GM21576 (cell line): ENCODE measurements at regions not wholly inside any gene's neighbourhood (a gene's known extent, or its start where the extent isn't known, plus 50 kb on each side); places are given as distances from the start of the nearest gene placed in this dataset.

Experiments
- ATAC-seq: cut with Tn5 transposase; IDR thresholded peaks from one replicate; pipeline ENCODE4 v1.9.1; 2021; ENCODE audit warnings: mild to moderate bottlenecking, moderate library complexity; ENCODE audit not compliant: unreplicated experiment

GRCh38 chr3:15942936-15943335 lies 145.2 kb upstream of the ANKRD28 start:
- no peak for ATAC-seq

DNA sequence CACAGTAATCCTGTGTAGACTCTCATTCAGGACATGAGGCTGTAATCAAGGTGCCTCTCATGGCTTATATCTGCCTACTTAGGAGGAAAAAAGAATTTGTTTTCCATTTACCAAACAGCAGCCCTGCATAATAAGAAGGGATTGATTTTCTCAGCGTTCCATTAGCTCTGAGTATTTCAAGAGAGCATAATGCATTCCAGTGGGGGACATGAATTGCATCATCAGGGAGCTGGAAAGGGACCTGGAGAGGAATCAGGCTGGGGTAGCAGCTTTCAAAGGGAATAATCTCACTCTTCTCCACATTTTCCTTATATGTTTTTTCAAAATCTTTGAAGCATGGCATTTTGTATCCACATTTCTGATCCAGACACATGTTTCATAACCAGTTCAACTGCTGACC lies 150.6 kb upstream of the ANKRD28 start:
- no peak for ATAC-seq

- no peak for ATAC-seq
These were observed 154.9 kb upstream of the ANKRD28 start for GRCh38 chr3:15952543-15953175.

- no peak for ATAC-seq
These were observed 156.1 kb upstream of the ANKRD28 start for GRCh38 chr3:15953841-15954240.

DNA sequence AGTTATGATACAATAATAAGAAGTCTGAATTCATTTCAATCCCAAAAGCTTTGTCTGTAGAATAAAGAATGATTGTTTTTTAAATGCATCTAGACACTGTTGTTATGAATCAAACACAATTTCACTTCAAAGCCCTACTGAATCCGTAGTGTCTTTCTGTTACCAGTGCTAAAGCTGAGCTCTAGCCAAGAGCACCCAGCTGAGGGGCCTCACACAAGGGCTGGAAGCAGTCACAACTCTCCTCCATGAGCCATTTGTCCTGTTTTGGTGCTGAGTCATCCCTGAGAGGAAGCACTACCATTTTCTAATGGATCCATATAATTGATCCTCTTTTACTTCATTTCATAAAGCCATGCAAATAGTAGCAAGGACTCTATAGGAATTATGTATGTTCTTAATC lies 158.2 kb upstream of the ANKRD28 start:
- ATAC-seq = no peak

- no peak for ATAC-seq
These were observed 161.1 kb upstream of the ANKRD28 start for GRCh38 chr3:15958692-15959433.

GRCh38 chr3:15959434-15959811 lies 161.6 kb upstream of the ANKRD28 start:
- no peak for ATAC-seq

DNA sequence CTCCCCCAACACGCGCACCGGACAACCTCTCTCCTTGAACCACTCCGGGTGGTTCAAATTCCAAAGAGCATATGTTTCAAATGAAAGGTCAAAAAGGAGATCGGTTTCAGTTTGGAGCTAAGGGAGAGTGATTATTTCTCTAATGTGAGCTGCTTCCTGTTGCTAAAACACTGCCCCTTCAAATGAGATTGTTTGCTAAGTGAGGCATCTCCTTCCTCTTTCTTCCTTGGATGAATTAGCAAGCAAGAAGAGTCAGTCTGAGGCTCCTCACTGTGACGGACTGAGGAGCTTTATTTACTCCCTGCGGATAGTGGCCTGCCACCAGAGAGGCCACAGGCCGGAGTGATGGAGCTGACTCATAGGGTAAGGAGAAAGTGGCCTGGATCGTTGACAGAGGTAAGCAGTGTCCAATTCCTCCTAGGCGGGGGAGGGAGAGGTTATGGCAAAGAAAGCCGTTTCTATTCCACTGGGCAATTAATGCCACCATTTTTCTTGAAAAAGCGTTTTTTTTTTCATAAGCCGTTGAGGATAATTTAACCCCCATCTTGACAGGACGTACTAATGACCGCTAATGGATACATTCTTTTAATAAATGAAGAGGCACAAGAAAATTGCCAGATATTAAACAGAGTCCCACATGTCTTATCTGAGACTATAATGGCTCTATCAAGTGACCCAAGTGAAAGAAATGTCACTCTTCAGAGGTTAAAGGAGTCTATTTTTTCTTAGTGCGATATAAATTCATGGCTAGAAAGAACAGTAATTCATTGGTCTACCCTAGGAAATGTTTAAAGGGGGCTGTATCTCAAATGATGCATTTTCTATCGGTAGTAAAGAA lies 167.0 kb upstream of the ANKRD28 start:
- no peak for ATAC-seq

- ATAC-seq = no peak
These were observed 169.8 kb upstream of the ANKRD28 start for GRCh38 chr3:15967577-15967976.

- no peak for ATAC-seq
These were observed 172.3 kb upstream of the ANKRD28 start for GRCh38 chr3:15969874-15970640.

DNA sequence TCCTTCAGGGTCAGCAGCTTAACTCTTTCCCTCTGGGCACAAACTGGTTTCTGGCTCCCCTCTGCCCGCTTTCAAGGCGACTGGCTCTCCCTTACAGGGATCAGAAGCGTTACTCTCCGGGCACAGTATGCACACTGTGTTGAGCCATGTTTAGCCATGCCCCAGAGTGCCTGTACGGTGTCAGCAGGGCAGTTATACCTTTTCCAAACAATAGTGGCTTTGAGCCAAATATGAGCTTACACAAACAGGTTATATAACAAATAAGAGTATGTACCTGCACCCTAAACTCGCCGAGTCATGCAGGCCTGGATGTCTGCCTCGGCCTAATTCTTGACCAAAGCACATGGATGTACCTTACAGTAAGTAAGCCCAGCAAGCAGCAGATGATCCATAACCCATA lies 175.6 kb upstream of the ANKRD28 start:
- no peak for ATAC-seq

DNA sequence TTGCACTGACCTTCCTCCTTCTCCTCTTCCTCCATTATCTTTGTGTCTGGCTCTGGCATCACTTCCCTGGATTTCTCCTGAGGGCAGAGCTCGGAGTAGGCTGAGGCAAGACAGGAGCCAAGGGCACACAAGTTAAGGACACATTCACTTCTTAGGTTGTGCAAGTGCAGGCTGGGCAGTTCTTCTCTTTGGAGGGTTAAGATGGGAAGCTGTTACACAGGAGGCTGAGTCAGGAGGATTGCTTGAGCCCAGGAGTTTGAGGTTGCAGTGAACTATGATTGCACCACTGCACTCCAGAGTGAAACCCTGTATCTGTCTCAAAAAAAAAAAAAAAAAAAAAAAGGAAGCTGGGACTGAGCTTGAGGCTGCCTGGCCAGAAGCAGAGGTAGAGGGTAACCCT lies 176.2 kb upstream of the ANKRD28 start:
- no peak for ATAC-seq

GRCh38 chr3:15974647-15975046 lies 176.9 kb upstream of the ANKRD28 start:
- ATAC-seq = no peak

- ATAC-seq = no peak
These were observed 178.7 kb upstream of the ANKRD28 start for GRCh38 chr3:15976524-15976923.

DNA sequence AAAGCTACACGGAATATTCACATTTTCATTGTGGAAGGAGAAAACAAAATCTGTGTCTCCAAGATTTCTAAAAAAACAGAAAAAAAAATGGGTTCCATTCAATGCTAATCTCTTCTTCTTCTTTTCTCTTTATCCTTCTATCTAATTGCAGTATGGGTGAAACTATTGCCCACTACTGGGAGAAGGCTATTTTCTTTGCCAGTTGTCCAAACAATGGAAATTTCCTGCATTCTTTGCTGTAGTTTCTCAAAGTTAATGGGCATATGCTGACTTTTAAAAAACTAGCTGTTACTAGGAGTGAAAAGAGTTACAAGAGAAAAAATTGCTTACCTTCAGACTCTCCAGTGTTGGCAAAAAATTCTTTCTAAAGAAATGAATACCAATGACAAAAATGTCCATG lies 179.3 kb upstream of the ANKRD28 start:
- ATAC-seq = no peak

DNA sequence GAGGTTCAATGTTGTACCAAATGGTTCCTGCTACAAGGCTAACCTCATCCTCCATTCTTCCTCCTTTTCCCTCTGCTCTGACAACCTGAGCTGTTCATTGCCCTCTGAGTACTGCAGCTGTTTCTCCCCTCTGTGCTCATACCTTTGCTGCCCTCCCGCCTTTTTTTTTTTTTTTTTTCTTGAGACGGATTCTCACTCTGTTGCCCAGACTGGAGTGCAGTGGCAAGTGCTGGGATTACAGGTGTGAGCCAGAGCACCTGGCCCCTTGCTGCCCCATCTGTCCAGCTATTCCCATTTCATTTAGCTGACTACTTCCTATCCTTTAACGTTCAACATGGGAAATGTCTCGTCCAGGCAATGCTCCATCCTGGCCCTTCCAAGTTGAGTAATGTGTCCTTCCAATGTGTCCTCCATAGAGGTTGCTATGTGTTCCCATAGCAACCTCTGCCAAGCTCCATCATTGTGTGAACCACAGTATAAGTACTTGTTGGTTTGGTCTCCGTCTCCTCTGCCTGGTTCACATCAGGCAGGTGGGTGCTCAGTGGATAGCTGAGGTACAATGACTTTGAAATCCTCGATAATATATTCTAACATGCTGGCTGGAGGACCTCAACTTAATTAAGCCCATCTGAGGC lies 179.9 kb upstream of the ANKRD28 start:
- no peak for ATAC-seq

DNA sequence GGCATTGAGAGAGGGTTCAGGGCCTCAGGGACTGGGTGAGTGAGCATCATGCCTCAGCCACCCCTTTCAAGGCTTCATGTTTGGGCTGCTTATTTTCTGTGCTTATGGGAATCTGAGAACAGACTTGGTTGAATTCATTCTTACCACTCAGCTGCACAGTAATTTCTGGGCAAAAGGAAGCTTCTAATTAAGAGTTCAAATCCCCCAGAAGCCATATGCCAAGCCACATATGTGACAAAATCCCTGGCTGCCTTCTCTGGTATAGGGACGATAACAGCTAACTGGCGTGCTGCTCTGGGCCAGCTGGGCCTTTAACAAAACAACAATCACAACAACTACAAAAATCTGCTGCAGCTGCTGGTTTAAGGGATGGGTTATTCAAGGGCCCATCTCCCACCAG lies 181.0 kb upstream of the ANKRD28 start:
- no peak for ATAC-seq

DNA sequence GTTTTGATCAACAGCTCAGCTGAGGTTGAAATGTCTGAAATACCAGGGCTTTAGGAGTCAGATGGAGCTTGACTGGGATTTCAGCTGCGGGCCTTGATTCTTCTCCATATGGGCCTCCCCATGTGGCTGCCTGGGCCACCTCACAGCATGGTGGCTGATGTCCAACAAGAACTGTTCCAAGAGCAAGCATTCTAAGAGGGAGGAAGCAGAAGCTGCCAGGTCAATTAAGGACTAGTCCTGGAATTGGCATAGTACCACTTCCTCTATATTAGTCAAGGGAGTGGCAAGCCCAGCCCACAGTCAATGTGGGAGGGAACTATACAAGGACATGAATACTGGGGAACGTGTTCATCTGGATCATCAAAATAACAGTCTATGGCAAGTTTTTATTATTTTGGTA lies 181.7 kb upstream of the ANKRD28 start:
- no peak for ATAC-seq

GRCh38 chr3:15979900-15980299 lies 182.1 kb upstream of the ANKRD28 start:
- ATAC-seq = no peak

GRCh38 chr3:15982243-15982642 lies 184.5 kb upstream of the ANKRD28 start:
- ATAC-seq = no peak
